ENCODE measurements at regions not wholly inside any gene's neighbourhood (a gene's known extent, or its start where the extent isn't known, plus 50 kb on each side); places are given as distances from the start of the nearest gene placed in this dataset.

- H3K4me1 Mint-ChIP-seq, result no peaks in the 10 kb centered on the region
- TF ChIP-seq, protein P1, sequence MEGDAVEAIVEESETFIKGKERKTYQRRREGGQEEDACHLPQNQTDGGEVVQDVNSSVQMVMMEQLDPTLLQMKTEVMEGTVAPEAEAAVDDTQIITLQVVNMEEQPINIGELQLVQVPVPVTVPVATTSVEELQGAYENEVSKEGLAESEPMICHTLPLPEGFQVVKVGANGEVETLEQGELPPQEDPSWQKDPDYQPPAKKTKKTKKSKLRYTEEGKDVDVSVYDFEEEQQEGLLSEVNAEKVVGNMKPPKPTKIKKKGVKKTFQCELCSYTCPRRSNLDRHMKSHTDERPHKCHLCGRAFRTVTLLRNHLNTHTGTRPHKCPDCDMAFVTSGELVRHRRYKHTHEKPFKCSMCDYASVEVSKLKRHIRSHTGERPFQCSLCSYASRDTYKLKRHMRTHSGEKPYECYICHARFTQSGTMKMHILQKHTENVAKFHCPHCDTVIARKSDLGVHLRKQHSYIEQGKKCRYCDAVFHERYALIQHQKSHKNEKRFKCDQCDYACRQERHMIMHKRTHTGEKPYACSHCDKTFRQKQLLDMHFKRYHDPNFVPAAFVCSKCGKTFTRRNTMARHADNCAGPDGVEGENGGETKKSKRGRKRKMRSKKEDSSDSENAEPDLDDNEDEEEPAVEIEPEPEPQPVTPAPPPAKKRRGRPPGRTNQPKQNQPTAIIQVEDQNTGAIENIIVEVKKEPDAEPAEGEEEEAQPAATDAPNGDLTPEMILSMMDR (conservative IDR thresholded peaks at IDR 0.05), result no peak
- no peak overlapping the region for H3K4me3 Mint-ChIP-seq
These were observed 126.8 kb upstream of the CPNE4 start for GRCh38 chr3:132161608-132162007.

GRCh38 chr3:132164469-132165092, 129.8 kb upstream of the CPNE4 start:
- DNase-seq (ENCODE audit: low read depth, low spot score), result no peak
- Mint-ChIP-seq H3K4me1 (no peaks in the 10 kb centered on the region), H3K9me3 (no peaks in the 10 kb centered on the region), H3K36me3 (ENCODE audit: low read depth) (no peaks in the 10 kb centered on the region), H3K27me3 (ENCODE audit: low read depth) (peaks cover 35% of the 10 kb centered on the region), H3K4me3 (no peak overlapping the region), H3K27ac (ENCODE audit: unreplicated experiment) (no peak overlapping the region)
- TF ChIP-seq, protein P1 (conservative IDR thresholded peaks at IDR 0.05), result no peak

More at GRCh38 chr3:132161608-132162007, 126.8 kb upstream of the CPNE4 start:
- H3K27me3 Mint-ChIP-seq (ENCODE audit: low read depth), result peaks cover 32% of the 10 kb centered on the region
- H3K9me3 Mint-ChIP-seq, result no peaks in the 10 kb centered on the region
- DNase-seq (ENCODE audit: low read depth, low spot score), result no peak
- no peak overlapping the region for H3K27ac Mint-ChIP-seq (ENCODE audit: unreplicated experiment)
- H3K36me3 Mint-ChIP-seq (ENCODE audit: low read depth), result no peaks in the 10 kb centered on the region

- H3K27ac Mint-ChIP-seq (ENCODE audit: unreplicated experiment), result no peak overlapping the region
- no peak overlapping the region for H3K4me3 Mint-ChIP-seq
- peaks cover 48% of the 10 kb centered on the region for H3K27me3 Mint-ChIP-seq (ENCODE audit: low read depth)
- no peak for DNase-seq (ENCODE audit: low read depth, low spot score)
- H3K4me1 Mint-ChIP-seq, result no peaks in the 10 kb centered on the region
- H3K36me3 Mint-ChIP-seq (ENCODE audit: low read depth), result no peaks in the 10 kb centered on the region
- TF ChIP-seq, protein P1 (conservative IDR thresholded peaks at IDR 0.05), result no peak
- no peaks in the 10 kb centered on the region for H3K9me3 Mint-ChIP-seq
These were observed 133.1 kb upstream of the CPNE4 start for GRCh38 chr3:132167870-132168269.

GRCh38 chr3:132174500-132174899, 139.7 kb upstream of the CPNE4 start:
- no peaks in the 10 kb centered on the region for H3K4me1 Mint-ChIP-seq
- TF ChIP-seq, protein P1 (conservative IDR thresholded peaks at IDR 0.05), result no peak
- H3K4me3 Mint-ChIP-seq, result no peak overlapping the region
- no peak for DNase-seq (ENCODE audit: low read depth, low spot score)
- no peak overlapping the region for H3K27ac Mint-ChIP-seq (ENCODE audit: unreplicated experiment)
- no peaks in the 10 kb centered on the region for H3K9me3 Mint-ChIP-seq
- H3K36me3 Mint-ChIP-seq (ENCODE audit: low read depth), result no peaks in the 10 kb centered on the region
- peaks cover 37% of the 10 kb centered on the region for H3K27me3 Mint-ChIP-seq (ENCODE audit: low read depth)

DNA sequence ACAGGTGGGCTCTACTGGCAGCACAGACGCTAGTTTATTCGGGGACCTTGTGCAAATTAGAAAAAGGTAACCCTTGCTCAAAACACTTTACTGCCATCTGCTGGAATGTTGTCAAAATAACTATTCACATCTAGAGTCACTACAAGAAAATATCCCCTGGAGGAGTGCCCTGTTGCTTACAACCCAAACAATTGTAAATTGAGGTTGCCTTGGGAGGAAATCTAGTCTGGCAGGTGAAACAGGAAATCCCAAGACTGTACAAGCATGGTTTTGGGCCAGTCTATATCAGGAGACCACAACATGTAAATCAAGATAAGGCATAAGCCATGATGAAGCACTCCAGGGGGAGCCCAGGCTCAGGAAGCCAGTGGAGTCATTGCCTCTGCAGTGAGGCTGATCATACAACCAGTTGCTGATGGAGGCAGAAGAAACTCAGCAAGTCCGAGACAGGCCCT, 136.8 kb upstream of the ACP3 start:
- H3K4me3 Mint-ChIP-seq, result no peak overlapping the region
- H3K4me1 Mint-ChIP-seq, result no peaks in the 10 kb centered on the region
- no peaks in the 10 kb centered on the region for H3K36me3 Mint-ChIP-seq (ENCODE audit: low read depth)
- H3K27ac Mint-ChIP-seq (ENCODE audit: unreplicated experiment), result no peak overlapping the region
- no peak for DNase-seq (ENCODE audit: low read depth, low spot score)
- peaks cover 41% of the 10 kb centered on the region for H3K27me3 Mint-ChIP-seq (ENCODE audit: low read depth)
- TF ChIP-seq, protein P1 (conservative IDR thresholded peaks at IDR 0.05), result peak; percentile 73
- no peaks in the 10 kb centered on the region for H3K9me3 Mint-ChIP-seq
